ENCODE measurements at regions not wholly inside any gene's neighbourhood (a gene's known extent, or its start where the extent isn't known, plus 50 kb on each side); places are given as distances from the start of the nearest gene placed in this dataset.
A peak's percentile ranks its signal among the peaks of the same experiment; 100 is the strongest.

- no peak for DNase-seq (ENCODE audit: low read depth)
These were observed 192.0 kb downstream of the PIK3R1 start for GRCh38 chr5:68407311-68408239.

DNA sequence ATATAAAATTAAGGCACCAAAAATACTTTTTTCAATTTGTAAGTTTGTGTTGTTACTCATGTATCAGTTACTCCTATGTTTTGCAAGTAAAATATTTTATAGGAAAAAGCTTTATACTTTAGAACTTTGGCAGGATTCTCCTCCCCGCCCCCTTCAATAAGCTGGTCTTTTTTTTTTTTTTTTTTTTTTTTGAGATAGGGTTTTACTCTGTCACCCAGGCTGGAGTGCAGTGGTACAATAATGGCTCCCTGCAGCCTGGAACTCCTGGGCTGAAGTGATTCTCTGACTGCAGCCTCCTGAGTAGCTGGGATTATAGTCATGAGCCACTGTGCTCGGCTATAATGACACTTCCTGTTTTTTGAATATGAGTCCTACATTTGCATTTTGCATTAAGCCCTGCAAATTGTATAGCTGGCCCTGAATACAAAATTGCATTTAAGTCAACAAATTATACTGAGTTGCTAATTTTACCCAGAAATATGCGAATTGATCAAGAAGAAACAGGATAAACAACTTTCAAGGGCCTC is 192.9 kb downstream of the PIK3R1 start:
- no peak for DNase-seq (ENCODE audit: low read depth)

GRCh38 chr5:68409259-68409658 is 193.7 kb downstream of the PIK3R1 start:
- DNase-seq (ENCODE audit: low read depth), result peak; percentile 40

DNA sequence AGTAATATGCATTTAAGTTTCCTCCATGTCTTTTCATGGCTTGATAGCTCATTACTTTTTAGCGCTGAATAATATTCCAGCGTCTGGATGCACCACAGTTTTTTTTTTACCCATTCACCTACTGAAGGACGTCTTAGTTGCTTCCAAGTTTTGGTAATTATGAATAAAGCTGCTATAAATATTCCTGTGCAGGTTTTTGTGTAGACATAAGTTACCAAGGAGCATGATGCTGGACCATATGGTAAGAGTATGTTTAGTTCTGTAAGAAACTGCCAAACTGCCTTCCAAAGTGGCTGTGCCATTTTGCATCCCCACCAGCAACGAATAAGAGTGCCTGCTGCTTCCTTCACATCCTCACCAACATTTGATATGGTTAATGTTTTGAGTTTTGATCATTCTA is 195.6 kb downstream of the PIK3R1 start:
- no peak for DNase-seq (ENCODE audit: low read depth)

- DNase-seq (ENCODE audit: low read depth), result no peak
These were observed 199.9 kb downstream of the PIK3R1 start for GRCh38 chr5:68415177-68416085.

- no peak for DNase-seq (ENCODE audit: low read depth)
These were observed 201.2 kb downstream of the PIK3R1 start for GRCh38 chr5:68416714-68417113.

DNA sequence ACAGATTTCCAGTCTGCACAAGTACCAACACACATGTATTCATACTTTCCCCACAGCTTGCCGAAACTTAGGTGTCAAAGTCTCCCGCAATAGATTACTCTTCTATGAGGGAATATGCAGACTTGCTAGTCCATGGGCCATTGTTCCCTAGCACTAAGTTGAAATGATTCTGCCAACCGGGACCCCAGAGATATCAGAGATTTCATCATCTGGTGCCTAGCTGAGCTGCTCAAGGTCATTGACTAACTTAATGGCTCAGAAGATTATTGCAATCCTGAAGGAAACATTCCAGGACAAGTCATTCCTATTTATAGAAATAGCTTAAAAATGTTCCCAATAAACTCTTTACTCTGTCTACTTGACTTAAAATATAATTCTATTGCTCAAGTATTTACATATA is 202.6 kb downstream of the PIK3R1 start:
- no peak for DNase-seq (ENCODE audit: low read depth)

GRCh38 chr5:68418680-68419079 is 203.1 kb downstream of the PIK3R1 start:
- no peak for DNase-seq (ENCODE audit: low read depth)

DNA sequence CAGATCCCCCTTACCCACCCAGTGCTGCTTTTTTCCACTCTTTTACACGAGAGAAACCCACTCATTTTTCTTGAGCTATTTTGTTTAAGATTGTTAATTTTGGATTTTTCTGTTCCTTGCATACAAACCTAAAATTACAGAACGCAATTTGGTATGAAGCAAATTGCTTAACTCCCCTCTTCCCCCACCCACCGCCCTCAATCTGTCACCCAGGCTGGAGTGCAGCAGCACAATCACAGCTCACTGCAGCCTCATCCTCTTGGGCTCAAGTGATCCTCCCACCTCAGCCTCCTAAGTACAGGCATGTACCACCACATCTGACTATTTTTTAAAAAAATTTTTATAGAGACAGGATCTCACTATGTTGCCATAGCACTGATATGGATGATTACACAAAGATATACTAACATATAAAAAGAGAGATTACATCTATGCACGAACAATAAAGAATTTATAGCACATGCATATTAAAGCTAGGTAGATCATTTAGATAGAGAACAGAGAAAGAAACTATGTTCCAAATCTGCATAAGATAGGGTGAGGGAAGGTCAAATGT is 203.6 kb downstream of the PIK3R1 start:
- no peak for DNase-seq (ENCODE audit: low read depth)

GRCh38 chr5:68419637-68420452 is 204.3 kb downstream of the PIK3R1 start:
- no peak for DNase-seq (ENCODE audit: low read depth)

DNA sequence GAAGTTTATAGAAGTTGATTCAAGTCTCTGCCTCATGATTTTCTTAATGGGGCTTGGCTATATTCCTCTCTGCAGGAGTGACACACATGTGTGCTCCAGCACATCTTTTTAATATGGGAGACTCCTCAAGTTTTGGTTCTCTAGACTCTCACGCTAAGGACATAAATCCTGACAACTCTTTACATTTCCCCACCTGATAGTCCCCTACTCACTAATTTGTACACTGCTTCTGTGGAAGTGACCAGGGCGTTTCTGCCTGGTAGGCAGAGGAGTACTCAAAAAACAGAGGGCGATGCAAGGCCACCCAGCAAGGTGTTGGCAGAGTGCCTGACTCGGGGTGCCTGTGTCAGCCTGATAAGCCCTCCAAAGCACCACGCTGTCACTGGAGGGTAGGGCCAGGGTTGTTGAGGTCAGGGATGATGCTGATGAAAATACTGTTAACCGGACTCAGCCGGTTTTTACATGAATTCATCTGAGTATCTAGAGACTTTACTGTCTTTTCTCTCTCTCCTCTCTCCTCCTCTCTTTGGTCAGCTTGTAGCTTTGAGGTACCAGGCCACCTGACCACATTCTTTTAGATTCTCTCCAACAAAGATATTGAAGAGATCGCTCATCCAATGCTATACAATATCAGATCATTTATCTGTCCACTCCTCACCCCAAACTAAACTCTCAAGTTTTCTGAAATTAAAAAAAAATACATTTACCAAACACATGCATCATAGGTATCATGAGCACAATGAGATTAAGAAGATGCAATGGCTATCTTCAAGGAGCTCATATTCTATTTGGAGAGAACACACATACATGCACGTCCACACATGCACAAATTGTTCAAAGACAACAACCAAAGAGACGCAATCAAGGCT is 205.2 kb downstream of the PIK3R1 start:
- DNase-seq (ENCODE audit: low read depth), result no peak

GRCh38 chr5:68421485-68422220 is 206.1 kb downstream of the PIK3R1 start:
- DNase-seq (ENCODE audit: low read depth), result no peak

DNA sequence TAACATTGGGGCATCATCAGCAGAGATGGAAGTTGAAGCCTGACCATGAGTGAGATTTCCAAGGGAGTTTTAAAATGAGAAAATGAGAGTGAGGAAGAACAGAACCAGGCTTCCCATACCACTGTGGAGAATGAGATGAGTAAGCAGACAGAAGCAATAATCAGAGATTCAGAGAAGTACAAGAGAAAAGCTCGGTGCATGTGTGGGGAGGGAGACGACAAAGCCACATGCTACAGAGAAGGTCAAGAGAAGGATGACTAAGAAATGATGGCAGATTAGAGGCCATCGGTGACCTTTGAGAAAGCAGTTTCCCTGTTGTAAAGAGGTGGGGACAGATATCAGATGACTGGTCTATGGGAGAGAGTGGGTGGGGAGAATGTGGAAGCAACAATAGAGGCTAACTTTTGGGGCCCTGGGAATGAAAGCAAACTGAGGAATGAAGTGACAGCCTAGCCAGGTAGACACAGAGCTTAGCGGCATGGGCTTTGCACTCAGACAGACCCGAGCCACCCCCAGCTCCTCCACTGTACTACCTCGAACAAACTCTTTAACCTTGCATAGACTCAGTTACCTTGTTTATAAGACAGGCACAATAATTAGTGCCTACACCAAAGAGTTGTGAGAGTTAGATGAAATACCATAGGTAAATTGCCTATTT is 207.7 kb downstream of the PIK3R1 start:
- no peak for DNase-seq (ENCODE audit: low read depth)

DNA sequence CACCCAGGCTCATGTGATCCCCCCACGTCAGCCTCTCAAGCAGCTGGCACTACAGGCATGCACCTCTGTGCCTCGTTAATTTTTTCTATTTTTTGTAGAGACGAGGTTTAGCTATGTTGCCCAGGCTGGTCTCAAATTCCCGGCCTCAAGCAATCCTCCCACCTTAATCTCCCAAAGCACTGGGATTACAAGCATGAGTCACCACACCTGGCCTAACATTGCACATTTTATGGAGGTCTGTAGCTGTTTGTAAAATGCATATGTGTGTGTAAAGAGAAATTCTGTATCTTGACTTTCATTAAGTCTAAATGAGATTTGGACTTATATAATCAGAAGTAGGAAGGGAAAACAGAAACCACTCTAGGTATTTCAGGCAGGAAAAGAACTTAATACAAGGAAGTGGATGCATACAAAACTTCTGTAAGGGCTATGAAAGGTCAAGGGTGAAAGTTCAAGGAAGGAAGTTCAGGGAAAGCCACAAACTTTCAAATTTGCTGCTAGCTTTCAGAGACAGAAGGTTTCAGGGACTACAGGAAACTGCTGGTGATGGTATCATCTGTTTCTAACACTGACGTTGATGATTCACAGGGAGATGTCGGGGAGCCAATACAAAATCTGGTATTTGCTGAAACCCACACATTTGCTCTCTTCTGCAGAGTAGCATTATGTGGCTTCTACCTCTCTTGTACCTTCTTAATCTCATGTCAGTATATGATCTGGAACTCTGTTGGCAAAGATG is 209.4 kb downstream of the PIK3R1 start:
- peak; percentile 30 for DNase-seq (ENCODE audit: low read depth)

DNA sequence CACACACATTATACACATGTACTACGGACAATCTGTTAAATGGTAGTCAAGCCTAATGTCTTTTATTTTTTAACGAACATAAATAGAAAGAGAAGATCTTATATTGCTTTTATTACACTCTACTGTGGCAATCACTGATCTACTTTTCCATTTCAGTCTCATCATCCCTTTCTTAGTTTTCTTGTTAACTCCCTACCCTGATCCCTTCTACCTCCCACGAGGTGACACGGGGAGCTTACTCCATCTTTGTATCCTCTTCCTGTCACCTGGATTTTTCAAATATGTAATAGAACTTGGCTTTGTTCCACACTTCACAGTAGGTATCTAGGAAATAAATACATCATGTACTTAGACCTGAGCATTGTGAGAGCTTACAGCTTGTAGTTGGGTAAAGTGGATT is 211.0 kb downstream of the PIK3R1 start:
- DNase-seq (ENCODE audit: low read depth), result no peak

DNA sequence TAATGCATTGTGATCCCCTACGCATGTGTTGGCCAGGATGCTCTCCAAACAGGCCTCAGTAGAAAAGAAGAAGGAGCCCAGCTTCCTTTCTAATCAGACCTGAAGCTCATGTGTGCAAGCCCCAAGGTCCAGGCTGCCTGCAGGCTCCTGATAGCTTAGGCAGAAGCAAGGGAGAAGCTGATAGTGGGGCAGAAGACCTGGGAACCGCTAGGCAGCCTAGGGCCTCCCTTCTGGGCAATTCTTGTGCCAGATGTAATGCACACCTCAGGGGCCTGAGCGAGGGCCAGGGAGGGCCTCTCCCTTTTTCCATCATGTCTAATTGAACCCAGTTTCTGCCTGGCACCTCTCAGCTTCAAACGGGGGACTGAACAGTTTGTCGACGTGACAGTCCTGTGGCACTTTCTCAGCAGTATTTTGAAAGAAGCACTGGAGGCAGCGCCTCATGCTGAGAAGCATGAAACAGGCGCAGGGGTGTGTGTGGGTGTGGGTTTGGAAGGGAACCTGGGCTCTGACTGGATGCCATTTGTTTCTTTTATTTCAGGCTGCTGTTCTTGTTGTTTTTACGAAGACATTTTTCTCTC is 212.8 kb downstream of the PIK3R1 start:
- no peak for DNase-seq (ENCODE audit: low read depth)

DNA sequence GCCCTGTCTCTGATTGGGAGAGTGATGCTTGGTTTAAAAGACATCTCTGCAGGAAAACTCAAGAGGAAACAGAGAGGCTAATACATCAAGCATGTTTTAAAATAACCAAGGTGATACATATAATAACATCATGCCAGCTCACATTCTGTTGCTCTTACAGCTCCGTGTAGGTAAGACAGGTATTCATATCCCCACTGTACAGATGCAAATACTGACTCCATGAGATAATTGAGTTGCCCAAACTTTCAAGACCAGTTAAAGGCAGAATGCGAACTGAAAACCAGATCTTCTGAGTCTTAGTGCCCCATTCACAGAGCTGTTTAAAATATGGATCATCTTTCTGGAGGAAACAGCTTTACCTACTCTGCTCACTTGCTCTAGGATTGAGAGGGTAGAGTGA is 214.0 kb downstream of the PIK3R1 start:
- DNase-seq (ENCODE audit: low read depth), result no peak

DNA sequence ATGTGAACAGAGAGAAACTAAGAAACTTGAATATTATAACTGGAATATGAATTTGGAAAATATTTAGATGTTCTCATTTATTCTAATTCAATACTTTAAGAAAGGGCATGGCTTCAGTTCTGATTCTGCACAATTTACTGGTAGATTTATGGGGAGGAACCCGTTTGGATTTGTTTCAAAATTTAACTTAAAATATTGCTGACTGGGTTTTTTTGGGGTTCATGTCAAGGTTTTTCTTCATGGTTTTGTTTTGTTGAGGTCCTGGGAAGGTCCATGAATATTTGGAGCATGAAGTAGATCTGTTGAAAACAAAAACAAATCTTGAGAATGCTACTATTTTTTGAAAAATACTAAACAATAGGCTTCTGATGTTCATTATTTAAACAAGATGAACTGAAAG is 214.7 kb downstream of the PIK3R1 start:
- DNase-seq (ENCODE audit: low read depth), result no peak

Data from non-pigmented ciliary epithelial cell (primary cell).